ENCODE measurements at regions not wholly inside any gene's neighbourhood (a gene's known extent, or its start where the extent isn't known, plus 50 kb on each side); places are given as distances from the start of the nearest gene placed in this dataset.

DNA sequence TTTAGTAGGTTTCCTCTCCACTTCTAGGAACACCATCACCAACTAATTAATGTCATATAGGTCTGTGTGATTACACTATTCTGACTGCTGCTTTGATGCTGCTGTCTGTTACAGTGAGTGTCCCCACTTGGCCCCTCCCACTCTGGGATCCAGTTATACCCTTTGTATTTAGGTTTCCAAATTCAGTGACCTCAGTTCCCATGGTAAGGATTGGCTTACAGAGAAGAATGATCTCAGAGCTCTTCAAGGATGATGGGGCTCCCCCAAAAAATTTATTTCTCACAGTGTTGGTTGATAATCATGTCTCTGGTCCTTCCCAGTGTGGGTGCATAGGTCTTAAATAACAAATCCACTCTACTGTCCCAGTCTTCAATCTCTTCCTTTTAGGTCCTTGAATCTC lies 210.0 kb upstream of the MYL2 start:
- Mint-ChIP-seq H3K36me3 (ENCODE audit: insufficient read depth, unreplicated experiment) (no peaks in the 10 kb centered on the region), H3K4me3 (ENCODE audit: unreplicated experiment) (no peak overlapping the region), H3K4me1 (ENCODE audit: low read depth, unreplicated experiment) (no peaks in the 10 kb centered on the region), H3K27me3 (ENCODE audit: insufficient read depth, unreplicated experiment) (no peaks in the 10 kb centered on the region), H3K27ac (ENCODE audit: unreplicated experiment) (no peak overlapping the region), H3K9me3 (ENCODE audit: unreplicated experiment) (no peaks in the 10 kb centered on the region)
- BruUV-seq (replicated peaks), result no TSS peak
- Histone ChIP-seq H3K36me3 (ENCODE audit: control insufficient read depth, insufficient read depth, low read length) (no peaks in the 10 kb centered on the region), H3K27me3 (replicated peaks; ENCODE audit: control insufficient read depth, insufficient read depth, low read length) (no peaks in the 10 kb centered on the region), H3K9me3 (0 out of 2 replicates have a peak, but pooled peaks cover 3% of the 10 kb centered on the region), H3K4me1 (no peaks in the 10 kb centered on the region), H3K4me3 (ENCODE audit: low read depth, low read length) (no peak overlapping the region)
- no peak for TF ChIP-seq CTCF (IDR thresholded peaks at IDR 0.05; ENCODE audit: insufficient read depth in 1 of 2, low read depth in 1 of 2, low read length in 1 of 2, severe bottlenecking in 1 of 2, unreplicated experiment in 1 of 2)
- intact Hi-C loops (cut with micrococcal nuclease; ENCODE audit: unreplicated experiment), result no loop called here
- POLR2A ChIA-PET, result no interaction called here
- CTCF ChIA-PET, result no interaction called here
- no peak for DNase-seq

GRCh38 chr12:111129149-111129767 lies 208.9 kb upstream of the MYL2 start:
- no peak for DNase-seq
- Mint-ChIP-seq H3K4me3 (ENCODE audit: unreplicated experiment) (no peak overlapping the region), H3K9me3 (ENCODE audit: unreplicated experiment) (no peaks in the 10 kb centered on the region), H3K27ac (ENCODE audit: unreplicated experiment) (no peak overlapping the region), H3K27me3 (ENCODE audit: insufficient read depth, unreplicated experiment) (no peaks in the 10 kb centered on the region), H3K4me1 (ENCODE audit: low read depth, unreplicated experiment) (no peaks in the 10 kb centered on the region), H3K36me3 (ENCODE audit: insufficient read depth, unreplicated experiment) (no peaks in the 10 kb centered on the region)
- Histone ChIP-seq H3K4me1 (no peaks in the 10 kb centered on the region), H3K27me3 (replicated peaks; ENCODE audit: control insufficient read depth, insufficient read depth, low read length) (no peaks in the 10 kb centered on the region), H3K36me3 (ENCODE audit: control insufficient read depth, insufficient read depth, low read length) (no peaks in the 10 kb centered on the region), H3K9me3 (0 out of 2 replicates have a peak, but pooled peaks cover 1% of the 10 kb centered on the region), H3K4me3 (ENCODE audit: low read depth, low read length) (no peak overlapping the region)
- ChIA-PET POLR2A (no interaction called here), CTCF (no interaction called here)
- TF ChIP-seq CTCF (IDR thresholded peaks at IDR 0.05; ENCODE audit: insufficient read depth in 1 of 2, low read depth in 1 of 2, low read length in 1 of 2, severe bottlenecking in 1 of 2, unreplicated experiment in 1 of 2), result no peak
- BruUV-seq (replicated peaks), result no TSS peak
- intact Hi-C loops (cut with micrococcal nuclease; ENCODE audit: unreplicated experiment), result no loop called here

DNA sequence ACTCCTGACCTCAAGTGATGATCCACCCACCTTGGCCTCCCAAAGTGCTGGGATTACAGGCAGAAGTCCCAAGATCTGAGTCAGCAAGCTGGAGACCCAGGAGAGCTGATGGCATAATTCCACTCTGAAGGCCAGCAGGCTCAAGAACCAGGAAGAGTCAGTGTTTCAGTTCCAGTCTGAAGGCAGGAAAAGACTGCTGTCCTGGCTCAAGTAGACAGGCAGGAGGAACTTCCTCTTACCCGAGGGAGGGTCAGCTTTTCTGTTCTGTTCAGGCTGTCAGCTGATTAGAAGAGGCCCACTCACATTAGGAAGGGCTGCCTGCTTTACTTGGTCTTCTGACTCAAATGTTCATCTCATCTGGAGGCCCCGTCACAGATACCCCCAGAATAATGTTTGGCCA lies 206.0 kb upstream of the MYL2 start:
- Histone ChIP-seq H3K36me3 (ENCODE audit: control insufficient read depth, insufficient read depth, low read length) (no peaks in the 10 kb centered on the region), H3K4me1 (no peaks in the 10 kb centered on the region), H3K4me3 (ENCODE audit: low read depth, low read length) (no peak overlapping the region), H3K9me3 (no peaks in the 10 kb centered on the region), H3K27me3 (replicated peaks; ENCODE audit: control insufficient read depth, insufficient read depth, low read length) (no peaks in the 10 kb centered on the region)
- intact Hi-C loops (cut with micrococcal nuclease; ENCODE audit: unreplicated experiment), result no loop called here
- no peak overlapping the region for H3K27ac Mint-ChIP-seq (ENCODE audit: unreplicated experiment)
- H3K9me3 Mint-ChIP-seq (ENCODE audit: unreplicated experiment), result no peaks in the 10 kb centered on the region
- H3K4me3 Mint-ChIP-seq (ENCODE audit: unreplicated experiment), result no peak overlapping the region
- H3K36me3 Mint-ChIP-seq (ENCODE audit: insufficient read depth, unreplicated experiment), result no peaks in the 10 kb centered on the region
- no TSS peak for BruUV-seq (replicated peaks)
- ChIA-PET POLR2A (no interaction called here), CTCF (no interaction called here)
- peaks cover 4% of the 10 kb centered on the region for H3K27me3 Mint-ChIP-seq (ENCODE audit: insufficient read depth, unreplicated experiment)
- TF ChIP-seq CTCF (IDR thresholded peaks at IDR 0.05; ENCODE audit: insufficient read depth in 1 of 2, low read depth in 1 of 2, low read length in 1 of 2, severe bottlenecking in 1 of 2, unreplicated experiment in 1 of 2), result no peak
- no peak for DNase-seq
- no peaks in the 10 kb centered on the region for H3K4me1 Mint-ChIP-seq (ENCODE audit: low read depth, unreplicated experiment)

Measured in Caco-2 (cell line).